ENCODE measurements at regions not wholly inside any gene's neighbourhood (a gene's known extent, or its start where the extent isn't known, plus 50 kb on each side); places are given as distances from the start of the nearest gene placed in this dataset.
A peak's percentile ranks its signal among the peaks of the same experiment; 100 is the strongest.
"Not testable (repeated sequence)": the region's sequence is repeated elsewhere in the genome, so short reads cannot be mapped to it uniquely, and the experiment has no call there.

GRCh38 chr9:64130325-64130724 is 1154.7 kb downstream of the FOXD4L5 start:
- intact Hi-C loops (cut with DNase I, micrococcal nuclease); H3K36me3 ChIP-seq (ENCODE audit: low read depth); H3K9me3 ChIP-seq; H3K4me3 ChIP-seq; H3K4me1 ChIP-seq (ENCODE audit: low read depth); ATAC-seq; DNase-seq: not testable (repeated sequence)

GRCh38 chr9:64128572-64128971 is 1156.4 kb downstream of the FOXD4L5 start:
- intact Hi-C loops (cut with DNase I, micrococcal nuclease), result no loop called here
- TF ChIP-seq CTCF (IDR thresholded peaks at IDR 0.05), result no peak
- Histone ChIP-seq H3K36me3 (ENCODE audit: low read depth) (no peaks in the 10 kb centered on the region), H3K9me3 (peaks cover 5% of the 10 kb centered on the region), H3K4me3 (no peak overlapping the region), H3K4me1 (ENCODE audit: low read depth) (no peaks in the 10 kb centered on the region)
- DNase-seq (no peak), ATAC-seq (no peak)

GRCh38 chr9:64121602-64122001 is 1163.4 kb downstream of the FOXD4L5 start:
- H3K36me3 ChIP-seq (ENCODE audit: low read depth); H3K9me3 ChIP-seq; intact Hi-C loops (cut with DNase I, micrococcal nuclease); H3K4me3 ChIP-seq; H3K4me1 ChIP-seq (ENCODE audit: low read depth); ATAC-seq; DNase-seq: not testable (repeated sequence)

- H3K4me3 ChIP-seq; H3K9me3 ChIP-seq; ATAC-seq; H3K36me3 ChIP-seq (ENCODE audit: low read depth); H3K4me1 ChIP-seq (ENCODE audit: low read depth); intact Hi-C loops (cut with DNase I, micrococcal nuclease); DNase-seq: not testable (repeated sequence)
Measured at GRCh38 chr9:64117329-64117728, 1167.7 kb downstream of the FOXD4L5 start.

GRCh38 chr9:64107867-64108266 is 1177.1 kb downstream of the FOXD4L5 start:
- intact Hi-C loops (cut with DNase I, micrococcal nuclease); ATAC-seq; H3K4me1 ChIP-seq (ENCODE audit: low read depth); DNase-seq; H3K36me3 ChIP-seq (ENCODE audit: low read depth); H3K9me3 ChIP-seq; H3K4me3 ChIP-seq: not testable (repeated sequence)

GRCh38 chr9:64107211-64107610 is 1177.8 kb downstream of the FOXD4L5 start:
- ATAC-seq; H3K9me3 ChIP-seq; H3K4me1 ChIP-seq (ENCODE audit: low read depth); H3K36me3 ChIP-seq (ENCODE audit: low read depth); DNase-seq; H3K4me3 ChIP-seq; intact Hi-C loops (cut with DNase I, micrococcal nuclease): not testable (repeated sequence)

DNA sequence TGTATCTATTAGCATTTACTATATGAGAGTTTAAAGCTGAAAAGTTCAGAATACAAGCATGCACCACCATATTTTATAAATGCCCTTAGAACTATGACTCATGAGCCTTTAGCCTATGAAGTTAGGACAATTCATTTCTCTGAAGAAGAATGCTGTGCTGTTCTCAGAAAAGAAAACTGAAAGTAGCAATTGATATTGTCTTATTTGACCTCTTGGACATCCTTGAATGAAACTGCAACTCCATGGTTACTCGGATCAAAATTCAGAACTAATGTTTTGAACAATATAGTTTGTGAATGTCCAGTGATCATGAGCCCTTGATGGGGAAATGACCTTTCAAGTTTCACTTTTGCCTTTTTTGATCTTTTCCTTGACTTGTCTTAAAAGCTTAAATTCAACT is 1179.8 kb downstream of the FOXD4L5 start:
- H3K4me3 ChIP-seq; H3K36me3 ChIP-seq (ENCODE audit: low read depth); ATAC-seq; H3K4me1 ChIP-seq (ENCODE audit: low read depth); intact Hi-C loops (cut with DNase I, micrococcal nuclease); DNase-seq: not testable (repeated sequence)
- peaks cover 15% of the 10 kb centered on the region for H3K9me3 ChIP-seq

GRCh38 chr9:64101504-64101903 is 1183.5 kb downstream of the FOXD4L5 start:
- H3K4me3 ChIP-seq; intact Hi-C loops (cut with DNase I, micrococcal nuclease); ATAC-seq; H3K36me3 ChIP-seq (ENCODE audit: low read depth); H3K4me1 ChIP-seq (ENCODE audit: low read depth); DNase-seq: not testable (repeated sequence)
- peaks cover 15% of the 10 kb centered on the region for H3K9me3 ChIP-seq

DNA sequence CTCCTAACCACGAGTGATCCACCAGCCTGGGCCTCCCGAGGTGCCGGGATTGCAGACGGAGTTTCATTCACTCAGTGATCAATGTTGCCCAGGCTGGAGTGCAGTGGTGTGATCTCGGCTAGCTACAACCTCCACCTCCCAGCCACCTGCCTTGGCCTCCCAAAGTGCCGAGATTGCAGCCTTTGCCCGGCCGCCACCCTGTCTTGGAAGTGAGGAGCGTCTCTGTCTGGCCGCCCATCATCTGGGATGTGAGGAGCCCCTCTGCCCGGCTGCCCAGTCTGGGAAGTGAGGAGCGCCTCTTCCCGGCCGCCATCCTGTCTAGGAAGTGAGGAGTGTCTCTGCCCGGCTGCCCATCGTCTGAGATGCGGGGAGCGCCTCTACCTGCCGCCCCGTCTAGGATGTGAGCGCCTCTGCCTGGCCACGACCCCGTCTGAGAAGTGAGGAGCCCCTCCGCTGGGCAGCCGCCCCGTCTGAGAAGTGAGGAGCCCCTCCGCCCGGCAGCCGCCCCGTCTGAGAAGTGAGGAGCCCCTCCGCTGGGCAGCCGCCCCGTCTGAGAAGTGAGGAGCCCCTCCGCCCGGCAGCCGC is 1184.3 kb downstream of the FOXD4L5 start:
- ATAC-seq; H3K4me3 ChIP-seq; H3K4me1 ChIP-seq (ENCODE audit: low read depth); intact Hi-C loops (cut with DNase I, micrococcal nuclease); H3K36me3 ChIP-seq (ENCODE audit: low read depth): not testable (repeated sequence)
- H3K9me3 ChIP-seq, result peaks cover 17% of the 10 kb centered on the region
- DNase-seq, result peak in 1 of 3 donors; percentile 32

- H3K36me3 ChIP-seq (ENCODE audit: low read depth); H3K4me1 ChIP-seq (ENCODE audit: low read depth); H3K9me3 ChIP-seq; ATAC-seq; DNase-seq; intact Hi-C loops (cut with DNase I, micrococcal nuclease); H3K4me3 ChIP-seq: not testable (repeated sequence)
Measured at GRCh38 chr9:64085998-64086397, 1199.0 kb downstream of the FOXD4L5 start.

GRCh38 chr9:64071358-64072253 is 1213.4 kb downstream of the FOXD4L5 start:
- H3K36me3 ChIP-seq (ENCODE audit: low read depth); H3K4me1 ChIP-seq (ENCODE audit: low read depth); H3K4me3 ChIP-seq; intact Hi-C loops (cut with DNase I, micrococcal nuclease); ATAC-seq; DNase-seq: not testable (repeated sequence)
- H3K9me3 ChIP-seq, result peaks cover 11% of the 10 kb centered on the region

GRCh38 chr9:64070611-64071357 is 1214.2 kb downstream of the FOXD4L5 start:
- H3K4me1 ChIP-seq (ENCODE audit: low read depth); H3K36me3 ChIP-seq (ENCODE audit: low read depth); intact Hi-C loops (cut with DNase I, micrococcal nuclease); H3K4me3 ChIP-seq; ATAC-seq: not testable (repeated sequence)
- peak in 1 of 3 donors; percentile 21 for DNase-seq
- H3K9me3 ChIP-seq, result peaks cover 11% of the 10 kb centered on the region

DNA sequence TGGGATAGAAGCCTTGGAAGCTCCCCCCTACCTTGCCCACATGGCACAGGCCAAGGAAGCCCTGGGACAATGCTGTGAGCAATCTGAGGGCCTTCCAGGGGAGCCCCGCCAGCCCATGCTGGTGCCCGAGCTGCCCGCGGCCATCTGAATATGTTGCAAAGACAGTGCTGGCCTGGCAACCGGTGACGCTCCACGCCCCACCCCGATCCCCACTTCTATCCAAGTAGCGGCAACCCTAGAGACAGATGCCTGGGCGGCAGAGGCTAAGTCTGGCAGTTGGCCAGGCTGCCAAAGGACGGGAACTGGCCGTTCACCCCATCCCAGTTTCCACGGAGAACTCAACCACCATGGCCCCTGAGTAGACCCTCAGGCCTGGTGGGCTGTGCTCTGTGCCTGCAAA is 1214.9 kb downstream of the FOXD4L5 start:
- not testable (repeated sequence) for H3K36me3 ChIP-seq (ENCODE audit: low read depth); DNase-seq

More for the DNA sequence above, 1214.9 kb downstream of the FOXD4L5 start:
- peaks cover 11% of the 10 kb centered on the region for H3K9me3 ChIP-seq
- intact Hi-C loops (cut with DNase I, micrococcal nuclease); H3K4me3 ChIP-seq; ATAC-seq; H3K4me1 ChIP-seq (ENCODE audit: low read depth): not testable (repeated sequence)
